T-helper 1 cell (primary cell): ENCODE measurements at regions not wholly inside any gene's neighbourhood (a gene's known extent, or its start where the extent isn't known, plus 50 kb on each side); places are given as distances from the start of the nearest gene placed in this dataset.
A peak's percentile ranks its signal among the peaks of the same experiment; 100 is the strongest.
"Not testable (repeated sequence)": the region's sequence is repeated elsewhere in the genome, so short reads cannot be mapped to it uniquely, and the experiment has no call there.

Experiments
- DNase-seq, 5 donors: peaks; one replicate each; pipeline ENCODE4 v3.0.0-alpha.2; 2012 to 2020

GRCh38 chr3:88000853-88001252, 58.0 kb downstream of the CGGBP1 start:
- DNase-seq = peak in 1 of 5 donors; percentile 18

- no peak for DNase-seq
Observed at GRCh38 chr3:87997966-87998365, 60.8 kb downstream of the CGGBP1 start.

- peak in 1 of 5 donors; percentile 68 for DNase-seq
Observed at GRCh38 chr3:87997298-87997697, 61.5 kb downstream of the CGGBP1 start.

- DNase-seq = no peak
Observed at GRCh38 chr3:87996882-87997281, 61.9 kb downstream of the CGGBP1 start.

- DNase-seq = no peak
Observed at GRCh38 chr3:87993566-87993965, 65.2 kb downstream of the CGGBP1 start.

GRCh38 chr3:87987952-87988351, 70.9 kb downstream of the CGGBP1 start:
- no peak for DNase-seq

- DNase-seq = no peak
Observed at GRCh38 chr3:87982421-87982820, 76.4 kb downstream of the CGGBP1 start.

- no peak for DNase-seq
Observed at GRCh38 chr3:87979527-87979926, 79.3 kb downstream of the CGGBP1 start.

GRCh38 chr3:87977765-87978164, 81.0 kb downstream of the CGGBP1 start:
- no peak for DNase-seq

GRCh38 chr3:87975716-87976115, 83.1 kb downstream of the CGGBP1 start:
- no peak for DNase-seq

GRCh38 chr3:87973906-87974305, 84.9 kb downstream of the CGGBP1 start:
- DNase-seq = no peak

- no peak for DNase-seq
Observed at GRCh38 chr3:87969620-87970019, 89.2 kb downstream of the CGGBP1 start.

GRCh38 chr3:87968668-87969067, 90.1 kb downstream of the CGGBP1 start:
- no peak for DNase-seq

GRCh38 chr3:87958289-87958688, 100.5 kb downstream of the CGGBP1 start:
- no peak for DNase-seq

- DNase-seq = no peak
Observed at GRCh38 chr3:87957575-87957974, 101.2 kb downstream of the CGGBP1 start.

GRCh38 chr3:87949879-87950208, 109.0 kb downstream of the CGGBP1 start:
- DNase-seq = no peak

- no peak for DNase-seq
Observed at GRCh38 chr3:87949189-87949878, 109.5 kb downstream of the CGGBP1 start.

GRCh38 chr3:87946007-87946406, 112.8 kb downstream of the CGGBP1 start:
- not testable (repeated sequence) for DNase-seq

GRCh38 chr3:87942256-87942655, 116.5 kb downstream of the CGGBP1 start:
- not testable (repeated sequence) for DNase-seq

- no peak for DNase-seq
Observed at GRCh38 chr3:87924485-87924884, 134.3 kb downstream of the CGGBP1 start.

- DNase-seq = no peak
Observed at GRCh38 chr3:87920549-87920948, 138.3 kb downstream of the CGGBP1 start.

GRCh38 chr3:87901141-87901540, 157.7 kb downstream of the CGGBP1 start:
- no peak for DNase-seq

GRCh38 chr3:87900061-87900460, 158.7 kb downstream of the CGGBP1 start:
- no peak for DNase-seq

GRCh38 chr3:87898971-87899370, 159.8 kb downstream of the CGGBP1 start:
- DNase-seq = no peak

GRCh38 chr3:87895983-87896382, 162.8 kb downstream of the CGGBP1 start:
- no peak for DNase-seq
